ENCODE measurements at regions not wholly inside any gene's neighbourhood (a gene's known extent, or its start where the extent isn't known, plus 50 kb on each side); places are given as distances from the start of the nearest gene placed in this dataset.

GRCh38 chr1:208741296-208741695, 497.1 kb upstream of the PLXNA2 start:
- DNase-seq, result no peak

GRCh38 chr1:208743361-208743760, 499.2 kb upstream of the PLXNA2 start:
- no peak for DNase-seq

GRCh38 chr1:208747979-208748378, 503.8 kb upstream of the PLXNA2 start:
- no peak for DNase-seq

GRCh38 chr1:208748387-208749165, 504.4 kb upstream of the PLXNA2 start:
- no peak for DNase-seq

GRCh38 chr1:208756339-208756981, 512.3 kb upstream of the PLXNA2 start:
- DNase-seq, result no peak

DNA sequence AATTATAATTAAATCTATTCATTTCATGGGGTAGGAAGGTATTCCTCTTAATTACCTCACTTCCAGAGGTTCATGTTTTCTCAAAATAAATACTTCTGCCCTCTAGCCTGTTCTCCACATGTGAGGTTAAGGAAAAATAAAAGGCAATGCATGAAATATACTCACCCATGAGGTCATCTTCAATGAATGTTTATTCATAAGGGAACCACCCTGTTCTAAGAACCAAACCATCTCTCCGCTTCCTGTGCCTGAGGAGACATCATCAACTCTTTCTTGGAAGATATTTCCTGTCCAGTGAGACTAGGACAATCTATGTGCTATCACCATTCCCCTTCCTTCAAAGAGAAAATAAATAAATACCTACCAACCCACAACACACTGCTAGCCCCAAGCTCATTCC, 513.7 kb upstream of the PLXNA2 start:
- no peak for DNase-seq

DNA sequence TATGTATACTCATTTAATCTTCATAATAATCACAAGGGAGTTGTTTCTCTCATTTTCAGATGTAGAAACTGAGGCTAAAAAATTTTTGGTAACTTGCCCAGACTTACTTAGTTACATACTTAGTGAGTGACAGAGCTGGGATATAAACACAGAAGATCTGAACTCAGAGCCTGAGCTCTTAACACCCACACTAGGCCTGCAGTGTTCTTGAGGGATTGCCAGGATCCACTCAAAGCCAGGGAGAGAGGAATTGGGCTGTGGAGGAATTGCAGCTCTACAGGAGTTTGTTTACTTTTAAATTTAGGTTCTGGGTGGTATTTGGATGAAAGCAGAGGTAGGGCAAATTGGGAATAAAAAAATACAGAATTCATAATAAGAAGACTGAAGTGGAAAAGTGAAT, 515.1 kb upstream of the PLXNA2 start:
- no peak for DNase-seq

GRCh38 chr1:208763971-208764370, 519.8 kb upstream of the PLXNA2 start:
- DNase-seq, result no peak

DNA sequence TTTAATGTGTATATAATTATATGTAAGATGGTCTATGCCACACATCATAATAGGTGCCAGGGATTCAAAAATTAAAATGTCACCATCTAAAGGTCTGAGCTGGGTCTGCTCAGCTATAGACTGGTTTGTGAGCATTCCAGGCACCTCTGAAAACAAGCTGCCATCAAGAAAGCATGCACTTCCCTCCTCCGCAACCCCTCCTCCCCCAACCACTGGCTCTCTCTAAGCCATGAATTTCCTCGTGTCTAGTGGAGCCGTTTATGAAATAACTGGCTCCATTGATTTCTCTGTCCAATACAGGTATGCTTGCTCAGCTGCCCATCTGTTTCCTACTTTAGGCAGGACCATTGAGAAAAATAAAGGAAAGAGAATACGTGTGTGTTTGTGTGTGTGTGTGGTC, 522.6 kb upstream of the PLXNA2 start:
- no peak for DNase-seq

GRCh38 chr1:208767816-208768215, 523.6 kb upstream of the PLXNA2 start:
- DNase-seq, result no peak

- peak; percentile 32 for DNase-seq
Measured at GRCh38 chr1:208772891-208773290, 528.7 kb upstream of the PLXNA2 start.

DNA sequence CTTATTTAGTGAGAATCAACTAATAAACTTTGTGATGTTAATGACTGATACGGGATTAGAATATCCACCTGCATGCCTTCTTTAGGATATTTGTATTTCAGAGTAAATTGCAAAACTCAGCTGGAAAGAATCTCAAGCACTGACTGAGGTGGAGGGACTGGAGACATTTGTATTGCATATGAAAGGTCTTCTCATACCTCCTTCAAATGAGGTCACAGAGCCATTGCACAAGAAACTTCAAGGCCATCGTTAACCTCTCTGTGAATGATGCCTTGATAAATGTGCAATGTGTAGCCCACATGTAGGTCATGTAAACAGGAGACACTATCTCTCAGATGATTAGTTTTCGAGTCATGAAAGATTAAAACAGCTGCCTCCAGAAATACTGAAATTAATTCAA, 531.7 kb upstream of the PLXNA2 start:
- no peak for DNase-seq

DNA sequence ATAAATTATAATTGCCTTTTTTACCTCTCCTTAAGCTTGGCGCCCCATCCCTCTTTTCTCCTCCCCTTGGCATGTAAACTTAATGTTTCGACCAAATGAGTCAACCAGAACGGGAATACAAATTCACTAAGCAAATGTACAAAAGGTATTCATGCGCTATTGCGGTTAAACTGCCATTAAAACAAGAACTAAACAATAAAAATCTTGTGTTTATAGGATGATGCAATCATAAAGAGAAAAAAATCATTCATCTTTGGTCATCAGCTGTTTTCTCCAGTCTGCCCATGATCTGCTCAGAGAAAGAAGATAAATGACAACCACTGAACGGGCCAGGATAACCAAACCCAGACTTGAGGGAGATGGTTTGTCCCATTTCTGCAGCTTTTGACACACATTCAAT, 534.2 kb upstream of the PLXNA2 start:
- no peak for DNase-seq

DNA sequence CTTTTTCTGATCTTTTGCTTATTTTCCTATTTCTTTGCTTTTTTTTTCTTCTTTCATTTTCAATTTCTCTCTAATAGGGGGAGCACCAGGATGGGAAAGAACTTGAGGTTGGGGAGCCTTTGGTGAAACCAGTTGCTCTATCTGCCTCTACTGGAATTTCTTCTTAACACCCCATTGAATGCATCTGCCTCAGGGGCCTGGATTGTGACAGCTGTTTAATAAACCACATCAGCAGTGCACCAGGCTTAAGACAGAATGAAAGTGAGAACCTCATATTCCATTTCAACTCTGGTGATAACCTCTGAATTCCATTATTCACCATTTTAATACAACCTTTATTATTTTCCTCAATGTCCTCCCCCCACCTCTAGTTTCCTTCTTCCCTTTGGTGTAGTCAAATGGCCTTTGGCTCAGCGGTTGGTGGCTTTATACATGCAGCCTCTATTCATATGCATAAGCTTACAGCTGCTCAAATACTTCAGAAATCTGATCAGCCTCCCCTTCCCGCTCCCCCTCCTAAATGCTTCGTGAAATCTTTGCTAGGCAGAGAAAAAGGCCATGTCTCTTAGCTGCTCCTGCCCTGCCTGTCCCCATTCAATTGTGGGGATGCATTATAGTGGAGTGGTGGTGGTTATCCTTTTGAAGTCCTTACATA, 537.3 kb upstream of the PLXNA2 start:
- peak; percentile 96 for DNase-seq

GRCh38 chr1:208782186-208782585, 538.0 kb upstream of the PLXNA2 start:
- DNase-seq, result no peak

GRCh38 chr1:208785629-208786028, 541.4 kb upstream of the PLXNA2 start:
- DNase-seq, result no peak

DNA sequence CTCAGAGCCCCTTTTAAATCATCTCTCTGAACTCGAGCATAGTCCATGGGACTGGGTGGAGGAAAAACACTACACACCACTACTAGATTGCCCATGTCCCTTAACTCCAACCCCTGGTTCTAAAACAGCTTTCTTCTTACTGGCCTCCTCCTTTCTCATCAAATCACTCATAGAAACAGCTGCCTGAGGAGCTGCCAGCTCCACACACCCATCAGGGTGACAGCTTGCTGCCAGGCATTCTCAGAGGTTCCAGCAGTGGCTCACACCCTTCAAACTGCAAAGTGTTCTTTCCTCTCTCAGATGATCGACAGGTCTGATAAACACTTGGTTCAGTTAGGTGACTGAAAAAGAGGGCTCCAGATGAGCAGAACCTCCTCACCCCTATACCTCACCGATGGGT, 543.0 kb upstream of the PLXNA2 start:
- DNase-seq, result no peak

DNA sequence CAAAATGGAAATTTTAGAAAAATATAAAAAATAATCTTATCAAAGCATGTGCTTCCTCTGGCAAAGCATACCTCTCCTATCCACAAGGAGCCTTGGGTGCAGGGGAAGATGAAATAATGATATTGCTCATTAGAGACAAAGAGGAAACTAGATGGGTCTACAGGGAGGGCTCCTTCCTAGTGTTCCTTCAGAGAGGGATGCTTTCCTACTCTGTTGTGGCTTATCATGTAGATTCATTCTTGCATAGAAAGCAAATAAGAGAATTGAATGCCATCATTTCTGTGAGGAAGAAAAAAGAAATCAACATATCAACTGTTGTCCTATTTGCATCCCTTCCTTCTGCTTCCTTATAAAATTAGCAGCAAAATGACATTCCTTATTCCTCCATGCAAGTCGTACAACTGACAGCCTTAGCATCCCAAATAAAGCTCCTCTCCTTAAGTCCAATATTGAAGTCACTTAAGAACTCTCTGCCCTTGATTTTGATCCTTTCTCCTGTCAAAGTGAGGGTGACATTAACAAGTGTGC, 543.9 kb upstream of the PLXNA2 start:
- no peak for DNase-seq

DNA sequence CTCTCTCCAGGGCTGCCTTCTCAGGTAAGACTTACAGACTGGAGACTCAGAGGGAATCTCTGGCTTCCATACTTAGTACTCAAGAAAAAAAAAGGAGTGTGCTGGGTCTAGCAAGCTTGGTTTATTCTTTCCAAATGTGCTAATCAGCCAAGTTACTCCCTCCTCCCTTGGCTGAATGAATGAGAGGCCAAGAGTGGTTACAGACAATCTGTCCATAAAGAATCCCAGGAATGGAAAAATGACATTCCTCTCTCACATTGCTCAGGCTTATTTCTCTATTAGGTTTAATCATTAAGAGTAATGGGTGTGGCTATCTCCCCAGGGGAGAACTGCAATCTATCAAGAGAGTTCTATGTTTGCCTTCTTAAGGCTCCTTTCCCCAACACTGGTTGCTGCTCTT, 547.3 kb upstream of the PLXNA2 start:
- no peak for DNase-seq

DNA sequence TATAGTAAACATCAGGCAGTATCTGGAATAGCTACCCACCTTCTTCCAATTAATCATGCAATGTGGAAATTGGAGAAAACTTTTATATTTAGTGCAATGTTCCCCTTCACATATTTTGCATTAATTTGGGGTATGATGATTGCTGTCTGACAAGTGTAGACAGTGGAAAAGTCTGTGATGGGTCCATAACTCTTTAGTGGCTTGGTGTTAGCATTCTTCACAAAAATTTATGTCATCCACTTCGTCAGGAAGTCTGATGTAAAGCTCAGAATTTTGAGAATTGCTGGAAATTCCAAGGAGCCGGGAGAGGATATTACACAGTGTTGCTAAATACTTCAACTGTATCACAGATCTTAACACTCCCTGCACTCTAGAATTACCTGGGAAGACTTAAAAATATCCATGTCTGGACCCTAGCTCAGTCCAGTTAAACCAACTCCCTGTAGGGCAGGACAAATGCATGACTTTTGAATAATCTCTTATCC, 549.7 kb upstream of the PLXNA2 start:
- no peak for DNase-seq

DNA sequence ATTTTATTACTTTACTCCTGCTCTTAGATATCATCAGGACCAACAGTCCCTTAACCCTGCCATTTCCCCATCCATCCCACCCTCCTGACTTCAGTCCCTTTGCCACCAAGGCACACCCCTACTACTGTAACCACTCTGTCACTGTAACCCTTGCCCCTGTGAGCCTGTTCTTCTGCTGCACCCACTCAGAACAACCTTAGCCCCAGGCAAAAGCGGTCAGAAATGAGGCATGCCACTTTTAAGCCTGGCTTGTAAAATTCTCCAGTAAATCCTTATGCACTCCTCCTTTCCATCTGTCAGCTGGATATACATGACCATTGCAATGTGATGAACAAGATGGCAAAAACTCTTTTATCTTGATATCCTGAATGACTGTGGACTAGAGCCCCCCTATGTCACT, 555.0 kb upstream of the PLXNA2 start:
- no peak for DNase-seq

GRCh38 chr1:208803011-208803811, 559.0 kb upstream of the PLXNA2 start:
- peak; percentile 63 for DNase-seq
